ENCODE measurements at regions not wholly inside any gene's neighbourhood (a gene's known extent, or its start where the extent isn't known, plus 50 kb on each side); places are given as distances from the start of the nearest gene placed in this dataset.
"Not testable (repeated sequence)": the region's sequence is repeated elsewhere in the genome, so short reads cannot be mapped to it uniquely, and the experiment has no call there.

DNA sequence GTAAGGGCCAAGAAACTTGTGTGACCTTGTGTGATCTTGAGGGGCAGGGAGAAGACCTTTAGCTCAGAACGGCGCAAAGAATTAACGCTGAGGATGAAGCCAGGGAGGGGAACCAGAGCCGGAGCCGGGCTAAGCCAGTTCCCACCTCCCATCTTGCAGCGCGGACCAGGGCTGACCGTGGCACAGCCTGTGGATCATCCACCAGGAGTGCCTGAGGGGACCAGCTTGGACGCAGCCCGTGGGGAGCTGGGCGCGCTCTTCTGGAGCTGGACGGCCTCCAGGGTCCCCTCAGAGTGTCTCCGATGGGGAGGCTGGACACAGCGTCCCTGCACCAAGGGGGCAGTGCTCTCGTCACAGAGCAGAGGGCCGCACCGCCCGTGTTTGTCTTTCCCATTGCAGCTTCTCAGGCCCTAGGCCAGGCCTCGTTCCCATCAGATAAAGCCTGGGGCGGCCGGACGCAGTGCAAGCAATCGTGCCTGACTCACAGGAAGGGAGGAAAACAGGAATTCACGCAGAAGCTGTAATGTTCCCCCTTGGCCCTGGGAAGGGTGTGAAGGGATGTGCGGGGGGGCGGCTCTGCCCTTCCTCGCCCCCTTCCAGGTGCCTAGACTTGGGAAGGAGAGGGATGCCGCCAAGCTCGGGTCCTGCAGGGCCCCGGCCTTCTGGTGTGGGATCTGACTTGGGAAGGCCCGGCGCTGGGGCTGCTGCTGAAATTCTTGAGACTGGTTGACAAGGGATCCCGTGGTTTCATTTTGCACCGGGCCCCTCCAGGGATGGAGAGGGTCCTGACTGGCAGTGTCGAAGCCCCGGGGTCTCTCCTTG, 144.9 kb downstream of the NPIPB11 start:
- H3K9me3 Mint-ChIP-seq; H3K4me3 Mint-ChIP-seq; H3K4me1 Mint-ChIP-seq; H3K36me3 Mint-ChIP-seq (ENCODE audit: low read depth); H3K27me3 Mint-ChIP-seq (ENCODE audit: low read depth); DNase-seq (ENCODE audit: low read depth, low spot score): not testable (repeated sequence)
- peak overlapping the region; percentile 35 for H3K27ac Mint-ChIP-seq (ENCODE audit: unreplicated experiment)

DNA sequence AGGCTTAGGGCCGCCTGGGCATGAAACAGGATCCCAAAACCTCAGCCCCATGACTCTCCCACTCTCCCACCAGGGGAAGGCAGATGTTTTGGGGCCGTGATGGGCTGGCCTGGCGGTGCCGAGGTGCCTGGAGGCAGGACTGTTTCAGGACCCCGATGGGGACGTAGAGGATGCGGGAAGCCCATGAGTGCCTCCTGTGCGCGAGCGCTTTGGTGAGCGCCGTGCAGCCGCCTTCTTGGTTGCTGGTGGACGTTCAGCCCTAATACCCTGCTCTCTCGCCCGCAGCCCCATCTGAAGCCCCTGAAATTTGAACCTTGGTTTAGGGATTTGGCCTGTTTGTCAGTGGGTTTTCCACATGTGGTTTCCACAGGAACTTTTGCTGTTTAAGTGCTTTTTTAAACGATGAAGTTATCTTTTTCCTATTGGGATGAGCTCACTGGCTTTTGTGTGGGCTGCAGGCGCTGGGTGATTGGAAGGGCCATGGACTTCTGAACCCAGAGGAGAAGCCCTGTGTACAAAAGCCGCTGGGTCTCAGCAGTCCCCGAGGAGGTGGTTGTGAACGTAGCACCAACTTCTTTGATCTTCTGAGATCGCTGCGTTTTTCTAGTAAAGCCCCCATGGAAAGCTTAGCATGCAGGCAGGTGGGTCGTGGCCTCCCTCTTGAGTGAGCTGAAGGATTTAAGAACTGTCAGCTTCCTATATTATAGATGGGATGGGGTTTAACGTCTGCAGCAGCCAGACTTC, 145.7 kb downstream of the NPIPB11 start:
- H3K27me3 Mint-ChIP-seq (ENCODE audit: low read depth): not testable (repeated sequence)

DNA sequence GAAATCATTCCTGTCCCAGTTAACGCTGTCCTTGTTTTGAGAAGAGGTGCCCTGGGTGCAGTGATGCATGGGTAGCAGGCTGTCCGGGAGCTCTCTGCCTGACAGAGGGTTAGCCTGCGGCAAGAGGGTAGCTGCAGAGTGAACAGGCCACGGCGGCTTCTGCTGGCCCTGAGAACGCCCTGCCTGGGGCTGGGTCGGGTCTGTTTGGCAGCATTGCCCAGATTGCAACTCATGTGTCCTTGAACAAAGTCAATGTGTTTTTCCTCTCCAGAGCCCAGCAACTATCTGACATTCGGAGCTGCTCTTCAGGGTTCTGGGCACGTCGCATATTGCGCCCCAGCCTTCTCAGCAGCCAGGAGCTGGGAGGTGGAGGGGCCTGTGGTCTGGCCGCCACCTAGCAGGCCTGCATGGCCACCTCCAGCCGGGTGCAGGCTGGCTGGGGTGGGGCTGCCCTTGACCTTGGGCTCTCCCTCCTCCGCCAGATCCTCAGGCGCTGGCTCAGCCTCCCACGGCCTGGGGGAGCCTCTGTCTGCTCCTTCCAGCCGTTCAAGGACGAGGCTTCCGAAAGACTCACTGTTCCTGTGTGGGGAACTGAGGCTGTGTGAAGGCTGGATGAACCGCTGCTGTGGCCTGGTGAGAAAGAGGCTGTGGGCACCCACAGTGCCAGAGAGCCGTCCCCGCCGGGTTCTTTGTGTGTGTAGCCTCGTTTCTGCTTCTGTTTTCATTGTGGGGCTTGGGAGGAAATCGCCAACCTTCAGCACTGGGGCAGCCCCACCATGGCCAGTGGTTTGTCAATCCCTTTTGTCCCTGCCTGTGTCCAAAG, 146.7 kb downstream of the NPIPB11 start:
- not testable (repeated sequence) for H3K36me3 Mint-ChIP-seq (ENCODE audit: low read depth); H3K4me1 Mint-ChIP-seq; H3K9me3 Mint-ChIP-seq; DNase-seq (ENCODE audit: low read depth, low spot score); H3K27ac Mint-ChIP-seq (ENCODE audit: unreplicated experiment); H3K27me3 Mint-ChIP-seq (ENCODE audit: low read depth); H3K4me3 Mint-ChIP-seq

More for the DNA sequence above, 145.7 kb downstream of the NPIPB11 start:
- not testable (repeated sequence) for H3K4me1 Mint-ChIP-seq; DNase-seq (ENCODE audit: low read depth, low spot score); H3K9me3 Mint-ChIP-seq; H3K36me3 Mint-ChIP-seq (ENCODE audit: low read depth); H3K4me3 Mint-ChIP-seq
- H3K27ac Mint-ChIP-seq (ENCODE audit: unreplicated experiment): peak overlapping the region; percentile 35

DNA sequence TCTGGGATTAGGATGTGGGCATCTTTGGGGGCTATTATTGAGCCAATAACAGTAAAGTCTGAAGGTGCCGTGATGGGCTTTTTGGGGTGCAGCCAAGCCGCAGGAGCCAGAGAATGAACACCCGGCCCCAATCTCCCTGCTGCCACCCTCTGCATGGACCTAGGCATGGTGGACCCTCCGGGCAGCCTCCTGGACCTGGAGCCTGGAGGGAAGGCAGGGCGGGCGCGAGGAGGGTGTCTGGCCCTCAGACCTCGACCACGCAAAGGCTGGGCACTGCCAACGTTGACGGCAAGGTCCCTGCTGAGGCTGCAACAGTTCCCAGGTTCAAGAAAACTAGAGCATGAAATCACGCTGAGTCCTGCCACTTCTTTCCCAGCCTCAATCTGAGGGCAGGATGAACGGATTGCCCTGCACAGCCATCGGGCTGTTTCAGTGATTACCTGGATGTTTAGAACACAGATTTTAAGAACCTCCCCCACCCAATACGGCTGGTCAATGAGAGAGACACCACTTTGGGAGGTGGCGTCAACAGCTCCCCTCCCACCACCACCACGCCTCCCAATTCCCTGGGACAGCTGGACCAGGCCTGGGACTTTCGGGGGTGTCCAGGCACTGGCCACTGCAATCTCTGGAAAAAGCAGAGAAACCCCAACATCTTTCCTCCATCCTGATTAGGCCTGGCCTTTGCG, 147.4 kb downstream of the NPIPB11 start:
- not testable (repeated sequence) for H3K4me1 Mint-ChIP-seq; H3K36me3 Mint-ChIP-seq (ENCODE audit: low read depth); DNase-seq (ENCODE audit: low read depth, low spot score); H3K9me3 Mint-ChIP-seq; H3K4me3 Mint-ChIP-seq; H3K27ac Mint-ChIP-seq (ENCODE audit: unreplicated experiment); H3K27me3 Mint-ChIP-seq (ENCODE audit: low read depth)

DNA sequence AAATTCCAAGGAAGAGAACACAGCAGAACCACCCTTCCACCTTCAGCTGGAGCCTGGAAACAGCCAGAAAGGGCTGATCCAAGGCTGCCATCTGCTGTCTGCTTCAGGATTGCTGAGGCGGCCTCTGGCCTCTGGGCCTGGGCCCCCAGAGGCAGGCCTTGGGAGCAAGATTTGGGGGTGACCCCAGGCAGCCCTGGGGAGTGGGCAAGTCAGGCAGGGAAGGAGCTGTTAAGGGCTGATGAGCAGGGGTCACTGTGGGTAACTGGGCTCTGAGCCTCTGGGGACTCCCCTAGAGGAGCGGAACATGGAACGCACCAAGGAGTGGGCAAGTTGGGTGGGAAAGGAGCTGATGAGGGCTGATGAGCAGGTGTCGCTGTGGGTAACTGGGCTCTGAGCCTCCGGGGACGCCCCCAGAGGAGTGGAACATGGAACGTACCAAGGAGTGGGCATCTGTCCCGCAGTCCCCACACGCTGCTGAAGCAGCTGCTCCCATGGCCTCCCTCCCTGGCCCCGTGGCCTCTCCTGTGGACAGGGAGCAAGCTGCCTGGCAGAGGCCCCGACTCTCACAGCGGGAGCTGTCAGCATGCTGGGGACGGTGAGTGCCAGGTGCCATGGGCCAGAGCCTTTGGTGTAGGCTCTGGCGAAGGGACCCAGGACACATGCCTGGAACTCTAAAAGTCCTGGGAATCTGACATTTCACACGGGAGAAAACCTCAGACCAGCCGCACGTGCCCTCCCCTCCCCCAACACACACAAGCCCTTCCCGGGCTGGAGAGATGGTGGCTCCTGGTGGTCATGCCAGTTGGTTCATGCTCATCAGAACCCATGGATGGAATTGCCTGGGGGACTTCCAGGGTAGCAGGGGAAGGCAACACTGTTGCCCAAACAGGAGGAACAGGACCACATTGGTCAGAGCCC, 148.8 kb downstream of the NPIPB11 start:
- not testable (repeated sequence) for H3K4me1 Mint-ChIP-seq; H3K4me3 Mint-ChIP-seq; DNase-seq (ENCODE audit: low read depth, low spot score); H3K27me3 Mint-ChIP-seq (ENCODE audit: low read depth); H3K36me3 Mint-ChIP-seq (ENCODE audit: low read depth); H3K9me3 Mint-ChIP-seq
- TF ChIP-seq, protein P1, sequence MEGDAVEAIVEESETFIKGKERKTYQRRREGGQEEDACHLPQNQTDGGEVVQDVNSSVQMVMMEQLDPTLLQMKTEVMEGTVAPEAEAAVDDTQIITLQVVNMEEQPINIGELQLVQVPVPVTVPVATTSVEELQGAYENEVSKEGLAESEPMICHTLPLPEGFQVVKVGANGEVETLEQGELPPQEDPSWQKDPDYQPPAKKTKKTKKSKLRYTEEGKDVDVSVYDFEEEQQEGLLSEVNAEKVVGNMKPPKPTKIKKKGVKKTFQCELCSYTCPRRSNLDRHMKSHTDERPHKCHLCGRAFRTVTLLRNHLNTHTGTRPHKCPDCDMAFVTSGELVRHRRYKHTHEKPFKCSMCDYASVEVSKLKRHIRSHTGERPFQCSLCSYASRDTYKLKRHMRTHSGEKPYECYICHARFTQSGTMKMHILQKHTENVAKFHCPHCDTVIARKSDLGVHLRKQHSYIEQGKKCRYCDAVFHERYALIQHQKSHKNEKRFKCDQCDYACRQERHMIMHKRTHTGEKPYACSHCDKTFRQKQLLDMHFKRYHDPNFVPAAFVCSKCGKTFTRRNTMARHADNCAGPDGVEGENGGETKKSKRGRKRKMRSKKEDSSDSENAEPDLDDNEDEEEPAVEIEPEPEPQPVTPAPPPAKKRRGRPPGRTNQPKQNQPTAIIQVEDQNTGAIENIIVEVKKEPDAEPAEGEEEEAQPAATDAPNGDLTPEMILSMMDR (conservative IDR thresholded peaks at IDR 0.05): peak; percentile 39
- peak overlapping the region; percentile 57 for H3K27ac Mint-ChIP-seq (ENCODE audit: unreplicated experiment)

DNA sequence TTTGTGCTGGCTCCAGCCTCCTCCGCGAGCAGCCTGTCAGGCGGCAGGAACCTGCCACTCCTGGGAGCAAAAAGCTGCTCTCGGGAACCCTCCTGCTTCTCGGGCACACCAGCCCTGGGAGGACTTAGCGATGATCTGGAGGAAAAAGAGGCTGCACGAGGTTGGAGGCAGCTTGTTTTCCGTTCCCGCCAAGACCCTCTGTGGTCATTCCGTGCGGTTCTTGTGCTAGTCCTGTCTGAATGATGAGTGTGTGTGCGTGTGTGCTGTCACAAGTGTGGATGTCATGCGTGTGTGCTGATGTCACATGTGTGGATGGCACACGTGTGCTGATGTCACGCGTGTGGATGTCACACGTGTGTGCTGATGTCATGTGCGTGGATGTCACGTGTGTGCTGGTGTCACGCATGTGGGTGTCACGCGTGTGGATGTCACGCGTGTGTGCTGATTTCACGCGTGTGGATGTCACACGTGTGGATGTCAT, 150.0 kb downstream of the NPIPB11 start:
- no peak for DNase-seq (ENCODE audit: low read depth, low spot score)
- Mint-ChIP-seq H3K27me3 (ENCODE audit: low read depth) (no peaks in the 10 kb centered on the region), H3K27ac (ENCODE audit: unreplicated experiment) (no peak overlapping the region), H3K9me3 (no peaks in the 10 kb centered on the region), H3K36me3 (ENCODE audit: low read depth) (no peaks in the 10 kb centered on the region), H3K4me3 (no peak overlapping the region), H3K4me1 (peaks cover 3% of the 10 kb centered on the region)
- TF ChIP-seq, protein P1 (conservative IDR thresholded peaks at IDR 0.05): no peak

DNA sequence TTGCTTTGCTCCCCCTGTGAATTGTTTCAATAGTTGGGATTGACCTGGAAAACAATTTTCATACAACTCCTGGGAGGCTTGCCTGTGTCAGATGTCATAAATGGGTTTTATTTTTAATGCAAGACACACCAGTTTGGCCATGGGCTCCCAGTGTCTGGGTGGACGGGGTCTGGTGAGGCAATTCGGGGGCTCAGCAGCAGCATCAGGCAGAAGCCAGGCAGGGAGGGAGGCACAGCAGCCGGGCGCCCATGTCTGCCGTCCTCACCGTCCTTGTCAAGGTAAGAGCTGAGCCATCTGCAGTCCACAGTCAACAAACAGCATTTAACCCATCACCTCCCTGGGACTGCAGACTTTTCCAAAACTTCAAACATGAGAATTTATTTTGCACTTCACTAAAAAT, 150.6 kb downstream of the NPIPB11 start:
- peak overlapping the region; percentile 35 for H3K27ac Mint-ChIP-seq (ENCODE audit: unreplicated experiment)
- not testable (repeated sequence) for DNase-seq (ENCODE audit: low read depth, low spot score); H3K27me3 Mint-ChIP-seq (ENCODE audit: low read depth); H3K9me3 Mint-ChIP-seq; H3K4me3 Mint-ChIP-seq; H3K4me1 Mint-ChIP-seq; H3K36me3 Mint-ChIP-seq (ENCODE audit: low read depth)

DNA sequence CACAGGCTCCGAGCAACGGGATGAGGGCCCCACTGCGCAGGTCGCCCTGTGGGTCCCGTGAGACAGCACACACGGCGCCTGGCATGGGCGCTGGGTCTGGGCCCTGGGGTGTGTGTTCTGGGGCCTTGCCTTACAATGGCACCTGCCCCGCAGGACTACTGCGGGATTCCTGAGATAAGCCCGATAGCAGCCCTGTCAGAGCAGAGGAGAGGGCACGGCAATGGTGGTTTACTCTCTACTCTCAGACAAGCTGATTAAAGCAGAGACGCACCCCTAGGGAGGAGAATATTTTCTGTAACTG, 151.1 kb downstream of the NPIPB11 start:
- not testable (repeated sequence) for H3K27me3 Mint-ChIP-seq (ENCODE audit: low read depth); H3K9me3 Mint-ChIP-seq; H3K27ac Mint-ChIP-seq (ENCODE audit: unreplicated experiment); DNase-seq (ENCODE audit: low read depth, low spot score); H3K4me3 Mint-ChIP-seq; H3K36me3 Mint-ChIP-seq (ENCODE audit: low read depth); H3K4me1 Mint-ChIP-seq

Data from neural crest cell (in vitro differentiated cells).